IMR-90 (cell line): ENCODE measurements at regions not wholly inside any gene's neighbourhood (a gene's known extent, or its start where the extent isn't known, plus 50 kb on each side); places are given as distances from the start of the nearest gene placed in this dataset.

Source experiments
- ATAC-seq: fragments of 200-7000 bp; cut with Tn5 transposase; 2 replicates; pipeline ENCODE4 v1.9.1; 2020; ENCODE audit warnings: low read depth, mild to moderate bottlenecking, moderate library complexity
- BruUV-seq: library from RNA; stranded (reverse); fragments of 400-500 nt; replicated peaks from 2 replicates; lab custom pipeline; 2021; lab: Mats Ljungman, UMichigan
- CTCF ChIA-PET: fragments of 300-600 bp; formaldehyde crosslinking; extraction: SDS; loops from one replicate; lab custom pipeline; 2021; ENCODE audit warnings: antibody characterized with exemption; lab: Yijun Ruan, JAX
- POLR2A ChIA-PET: fragments of 300-600 bp; sonication (Branson Sonifier 250); formaldehyde crosslinking; loops from one replicate; lab custom pipeline; 2022; ENCODE audit warnings: antibody characterized with exemption; ENCODE audit not compliant: unreplicated experiment; lab: Charles Lee
- DNase-seq: peaks from one replicate; pipeline ENCODE4 v3.0.0; 2013
- H2AFZ ChIP-seq: replicated peaks from 2 replicates; pipeline ENCODE3; 2013; ENCODE audit warnings: low read length, mild to moderate bottlenecking; ENCODE audit not compliant: poor library complexity
- H2AK5ac ChIP-seq: 2 replicates; pipeline ENCODE4 v1.6.1; 2013; ENCODE audit warnings: low read depth, low read length, inconsistent platforms
- H2AK9ac ChIP-seq: replicated peaks from 2 replicates; pipeline ENCODE3; 2013; ENCODE audit warnings: mild to moderate bottlenecking, low read depth, low read length, moderate library complexity; ENCODE audit not compliant: poor library complexity
- H2BK120ac ChIP-seq: 2 replicates; pipeline ENCODE4 v1.6.1; 2013; ENCODE audit warnings: low read depth, low read length, inconsistent platforms
- H2BK15ac ChIP-seq: 3 replicates; pipeline ENCODE4 v1.6.1; 2013; ENCODE audit warnings: low read depth, low read length, inconsistent platforms
- H2BK20ac ChIP-seq: 2 replicates; pipeline ENCODE4 v1.6.1; 2013; ENCODE audit warnings: low read depth, mild to moderate bottlenecking, inconsistent platforms, low read length, moderate library complexity
- H2BK5ac ChIP-seq: 2 replicates; pipeline ENCODE4 v1.6.1; 2013; ENCODE audit warnings: mild to moderate bottlenecking, low read depth, low read length, inconsistent platforms; ENCODE audit not compliant: poor library complexity, severe bottlenecking
- H3K14ac ChIP-seq: replicated peaks from 2 replicates; pipeline ENCODE4 v1.6.1; 2013; ENCODE audit warnings: low read depth, low read length, inconsistent platforms
- H3K18ac ChIP-seq: 2 replicates; pipeline ENCODE4 v1.6.1; 2013; ENCODE audit warnings: low read depth, low read length, control low read depth
- H3K23ac ChIP-seq: 2 replicates; pipeline ENCODE4 v1.6.1; 2013; ENCODE audit warnings: low read depth, low read length, inconsistent platforms
- H3K27ac ChIP-seq: 2 replicates; pipeline ENCODE4 v1.5.1; 2013; ENCODE audit warnings: mild to moderate bottlenecking, control low read depth, low read length; ENCODE audit not compliant: insufficient read depth
- H3K27me3 ChIP-seq: 2 replicates; pipeline ENCODE4 v1.6.1; 2013; ENCODE audit warnings: low read length; ENCODE audit not compliant: control insufficient read depth, insufficient read depth
- H3K36me3 ChIP-seq: 2 replicates; pipeline ENCODE4 v1.6.1; 2013; ENCODE audit warnings: low read length, mixed read lengths; ENCODE audit not compliant: control insufficient read depth, insufficient read depth
- H3K4ac ChIP-seq: 2 replicates; pipeline ENCODE4 v1.6.1; 2013; ENCODE audit warnings: low read depth, low read length, inconsistent platforms
- H3K4me1 ChIP-seq: 2 replicates; pipeline ENCODE4 v1.6.1; 2013; ENCODE audit warnings: low read length, mixed read lengths; ENCODE audit not compliant: control insufficient read depth, insufficient read depth
- H3K4me2 ChIP-seq: 2 replicates; pipeline ENCODE4 v1.6.1; 2013; ENCODE audit warnings: low read depth, mild to moderate bottlenecking, control low read depth, low read length, moderate library complexity
- H3K4me3 ChIP-seq: 2 replicates; pipeline ENCODE4 v1.5.1; 2013; ENCODE audit warnings: low read depth, mild to moderate bottlenecking, control low read depth, low read length, moderate library complexity; ENCODE audit not compliant: insufficient read depth
- H3K56ac ChIP-seq: 2 replicates; pipeline ENCODE4 v1.6.1; 2013; ENCODE audit warnings: low read length, inconsistent platforms; ENCODE audit not compliant: insufficient read depth; ENCODE audit errors: extremely low read depth
- H3K79me1 ChIP-seq, 2 experiments: 2 replicates each; pipeline ENCODE4 v1.6.1; 2013; ENCODE audit warnings: low read length in 2 of 2, inconsistent platforms in 1 of 2, low read depth in 1 of 2
- H3K9ac ChIP-seq: 2 replicates; pipeline ENCODE4 v1.6.1; 2013; ENCODE audit warnings: low read depth, low read length, control low read depth
- H3K9me1 ChIP-seq: 2 replicates; pipeline ENCODE4 v1.6.1; 2013; ENCODE audit warnings: low read length, inconsistent platforms; ENCODE audit not compliant: insufficient read depth
- H3K9me3 ChIP-seq: 2 replicates; pipeline ENCODE4 v1.6.1; 2013; ENCODE audit warnings: low read length; ENCODE audit not compliant: control insufficient read depth, insufficient read depth
- H4K20me1 ChIP-seq: 2 replicates; pipeline ENCODE4 v1.6.1; 2013; ENCODE audit warnings: low read length, inconsistent platforms; ENCODE audit not compliant: insufficient read depth
- H4K5ac ChIP-seq: 2 replicates; pipeline ENCODE4 v1.6.1; 2013; ENCODE audit warnings: mild to moderate bottlenecking, low read depth, low read length, control low read depth
- H4K8ac ChIP-seq, 2 experiments: 2 replicates each; pipeline ENCODE4 v1.6.1; 2013; ENCODE audit warnings: low read depth in 2 of 2, low read length in 2 of 2, control low read depth in 1 of 2, inconsistent platforms in 1 of 2
- H4K91ac ChIP-seq: 2 replicates; pipeline ENCODE4 v1.6.1; 2013; ENCODE audit warnings: low read depth, low read length, inconsistent platforms; ENCODE audit not compliant: insufficient read depth
- CEBPB ChIP-seq: IDR thresholded peaks from 2 replicates; pipeline ENCODE4 v1.6.1; 2012; ENCODE audit warnings: low read depth, low read length, improper control_type of control experiment
- CHD1 ChIP-seq: IDR thresholded peaks from 2 replicates; pipeline ENCODE4 v1.6.1; 2012; ENCODE audit warnings: low read depth, low read length, improper control_type of control experiment
- MAFK ChIP-seq: IDR thresholded peaks from 2 replicates; pipeline ENCODE4 v1.6.1; 2012; ENCODE audit warnings: low read depth, low read length, improper control_type of control experiment
- NFE2L2 ChIP-seq: fragments of 150-350 bp; IDR thresholded peaks from 2 replicates; pipeline ENCODE4 v1.6.1; 2016; ENCODE audit warnings: low read depth, mild to moderate bottlenecking, low read length
- POLR2A ChIP-seq: IDR thresholded peaks from 2 replicates; pipeline ENCODE4 v1.6.1; 2012; ENCODE audit warnings: mild to moderate bottlenecking, low read depth, low read length
- RAD21 ChIP-seq: IDR thresholded peaks from 2 replicates; pipeline ENCODE4 v1.6.1; 2012; ENCODE audit warnings: low read length, improper control_type of control experiment
- RCOR1 ChIP-seq: IDR thresholded peaks from 2 replicates; pipeline ENCODE4 v1.6.1; 2012; ENCODE audit warnings: mild to moderate bottlenecking, low read length, improper control_type of control experiment; ENCODE audit not compliant: insufficient replicate concordance
- RFX5 ChIP-seq: IDR thresholded peaks from 2 replicates; pipeline ENCODE4 v1.8.0; 2012; ENCODE audit warnings: low read depth, mild to moderate bottlenecking, low read length, moderate library complexity
- SMC3 ChIP-seq: fragments of 150-350 bp; IDR thresholded peaks from 2 replicates; pipeline ENCODE4 v1.6.1; 2016; ENCODE audit warnings: low read depth, mild to moderate bottlenecking, antibody characterized with exemption, low read length, moderate library complexity
- WGBS, 2 experiments: methylation state at CpG; one replicate each; pipeline versions ENCODE4 v1.1.5 to v1.1.7; 2013; ENCODE audit warnings: missing lambda C conversion rate in 2 of 2; ENCODE audit not compliant: insufficient read length in 1 of 2; ENCODE audit errors: extremely low coverage in 2 of 2; 5-methylcytosine and 5-hydroxymethylcytosine counted together
- dilution Hi-C: fragments of 300-500 bp; cut with HindIII; formaldehyde crosslinking; loops from one replicate; pipeline ENCODE4 v1.14.3; 2018; ENCODE audit warnings: low sequenced_read_pairs; ENCODE audit not compliant: unreplicated experiment
- in situ Hi-C: fragments of 300-500 bp; cut with MboI; formaldehyde crosslinking; loops from 3 replicates; pipeline ENCODE4 v1.14.3; 2019; ENCODE audit warnings: low sequenced_read_pairs, inconsistent platforms, mixed read lengths
- intact Hi-C: fragments of 100-400 bp; cut with micrococcal nuclease; formaldehyde crosslinking; loops from 2 replicates; pipeline ENCODE4 v1.10.0; 2022
- TF ChIP-seq, protein P1 (sequence below): fragments of 150-350 bp; IDR thresholded peaks from 2 replicates; pipeline ENCODE4 v1.6.1; 2016; ENCODE audit warnings: low read depth, mild to moderate bottlenecking, low read length, moderate library complexity, borderline replicate concordance

DNA sequence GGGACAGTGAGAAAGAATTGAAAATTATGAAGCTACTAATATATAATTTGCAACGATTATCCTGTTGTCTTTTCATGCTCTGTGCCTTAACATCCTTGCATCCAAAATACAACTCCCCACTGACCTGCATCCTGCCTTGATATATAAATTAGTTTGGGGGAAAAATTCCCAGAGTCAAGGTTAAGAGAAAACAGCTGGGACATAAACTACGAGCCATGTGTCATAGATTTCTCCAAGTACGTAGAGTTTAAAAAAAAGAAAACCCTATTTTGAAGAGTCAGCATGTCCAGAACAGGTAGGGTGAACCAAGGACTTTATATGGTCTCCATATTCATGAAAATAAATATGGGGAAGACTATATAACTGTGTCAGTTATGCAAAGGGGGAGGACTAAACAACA lies 123.8 kb upstream of the MARCKS start:
- no peak overlapping the region for H2BK15ac ChIP-seq

More for the DNA sequence above, 123.8 kb upstream of the MARCKS start:
- in situ Hi-C loops = no loop called here
- Histone ChIP-seq H3K14ac (no peak overlapping the region), H2BK20ac (no peak overlapping the region), H2BK120ac (no peak overlapping the region), H4K8ac (no peak overlapping the region), H3K4me2 (no peak overlapping the region), H3K9me3 (no peaks in the 10 kb centered on the region), H3K9me1 (no peaks in the 10 kb centered on the region), H3K27me3 (no peaks in the 10 kb centered on the region; the same call in 1 of the 2 replicates), H3K56ac (no peak overlapping the region), H3K79me1 (no peaks in the 10 kb centered on the region), H3K36me3 (no peaks in the 10 kb centered on the region), H3K18ac (no peak overlapping the region), H2AK5ac (no peak overlapping the region), H4K91ac (no peak overlapping the region), H3K27ac (no peak overlapping the region), H3K23ac (no peak overlapping the region), H3K4ac (no peak overlapping the region), H3K4me3 (no peak overlapping the region), H4K5ac (no peak overlapping the region), H2AFZ (no peak overlapping the region), H2AK9ac (no peak overlapping the region), H3K9ac (no peak overlapping the region), H4K20me1 (no peaks in the 10 kb centered on the region), H2BK5ac (no peak overlapping the region), H3K4me1 (0 out of 2 replicates have a peak, but pooled peaks cover 2% of the 10 kb centered on the region)
- ATAC-seq (no peak), DNase-seq (peak; percentile 16)
- intact Hi-C loops = no loop called here
- TF ChIP-seq POLR2A (no peak), CEBPB (no peak), SMC3 (no peak), NFE2L2 (no peak), MAFK (no peak; the same call in 1 of the 2 replicates), RCOR1 (no peak), RFX5 (no peak), RAD21 (no peak), CHD1 (no peak)
- TF ChIP-seq, protein P1, sequence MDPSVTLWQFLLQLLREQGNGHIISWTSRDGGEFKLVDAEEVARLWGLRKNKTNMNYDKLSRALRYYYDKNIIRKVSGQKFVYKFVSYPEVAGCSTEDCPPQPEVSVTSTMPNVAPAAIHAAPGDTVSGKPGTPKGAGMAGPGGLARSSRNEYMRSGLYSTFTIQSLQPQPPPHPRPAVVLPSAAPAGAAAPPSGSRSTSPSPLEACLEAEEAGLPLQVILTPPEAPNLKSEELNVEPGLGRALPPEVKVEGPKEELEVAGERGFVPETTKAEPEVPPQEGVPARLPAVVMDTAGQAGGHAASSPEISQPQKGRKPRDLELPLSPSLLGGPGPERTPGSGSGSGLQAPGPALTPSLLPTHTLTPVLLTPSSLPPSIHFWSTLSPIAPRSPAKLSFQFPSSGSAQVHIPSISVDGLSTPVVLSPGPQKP = no peak
- ChIA-PET POLR2A (no interaction called here), CTCF (no interaction called here)
- dilution Hi-C loops = no loop called here
- no CpG with 5 or more reads among the region's 3 CpGs for WGBS, 2 experiments
- BruUV-seq = no TSS peak
